OCI-LY3 (cell line): ENCODE measurements at regions not wholly inside any gene's neighbourhood (a gene's known extent, or its start where the extent isn't known, plus 50 kb on each side); places are given as distances from the start of the nearest gene placed in this dataset.

Experiments used
- H2AFZ ChIP-seq: fragments of 200-600, 300-600 bp; shearing (Covaris generic); 2 replicates; pipeline ENCODE4 v1.6.0; 2014; ENCODE audit warnings: antibody characterized with exemption, low read depth, low read length
- H3K27ac ChIP-seq: fragments of 200-600, 300-600 bp; sonication (generic); 2 replicates; pipeline ENCODE4 v1.5.1; 2014; ENCODE audit warnings: mild to moderate bottlenecking, low read length, moderate library complexity, mixed read lengths
- H3K27me3 ChIP-seq: fragments of 200-600, 300-600 bp; sonication (generic); 2 replicates; pipeline ENCODE4 v1.6.1; 2014; ENCODE audit warnings: low read depth, low read length, mixed read lengths
- H3K36me3 ChIP-seq: fragments of 200-600, 300-600 bp; sonication (generic); replicated peaks from 2 replicates; pipeline ENCODE3; 2014; ENCODE audit warnings: low read depth, low read length, mixed read lengths
- H3K4me1 ChIP-seq: fragments of 300-600, 200-600 bp; sonication (generic); 2 replicates; pipeline ENCODE4 v1.6.1; 2014; ENCODE audit warnings: low read length, mixed read lengths
- H3K4me2 ChIP-seq: fragments of 200-600, 300-600 bp; sonication (generic); 2 replicates; pipeline ENCODE4 v1.6.1; 2014; ENCODE audit warnings: low read length, mixed read lengths
- H3K4me3 ChIP-seq: fragments of 300-600, 200-600 bp; sonication (generic); 2 replicates; pipeline ENCODE4 v1.5.1; 2014; ENCODE audit warnings: antibody characterized with exemption, mild to moderate bottlenecking, low read length, moderate library complexity
- H3K79me2 ChIP-seq: fragments of 300-600, 200-600 bp; shearing (Covaris generic); 2 replicates; pipeline ENCODE4 v1.6.1; 2014; ENCODE audit warnings: mild to moderate bottlenecking, low read length, mixed read lengths
- H3K9ac ChIP-seq: fragments of 300-600, 200-600 bp; shearing (Covaris generic); 2 replicates; pipeline ENCODE4 v1.6.0; 2014; ENCODE audit warnings: mild to moderate bottlenecking, low read length, moderate library complexity
- H3K9me3 ChIP-seq: fragments of 200-600, 300-600 bp; shearing (Covaris generic); 2 replicates; pipeline ENCODE4 v1.6.1; 2014; ENCODE audit warnings: low read length, mixed read lengths; ENCODE audit not compliant: insufficient read depth
- H4K20me1 ChIP-seq: fragments of 200-600, 300-600 bp; sonication (generic); 2 replicates; pipeline ENCODE4 v1.6.1; 2016; ENCODE audit warnings: low read length, mixed read lengths; ENCODE audit not compliant: insufficient read depth
- EZH2phosphoT487 ChIP-seq: fragments of 200-600 bp; shearing (Covaris generic); IDR thresholded peaks from 2 replicates; pipeline ENCODE4 v1.6.1; 2018; ENCODE audit warnings: antibody characterized with exemption, mixed run types, low read depth
- TF ChIP-seq, protein P1 (sequence below): fragments of 200-600, 300-600 bp; sonication (generic); IDR thresholded peaks from 2 replicates; pipeline ENCODE4 v1.5.1; 2014; ENCODE audit warnings: antibody characterized with exemption, low read length, low read depth

GRCh38 chr5:179431221-179431824 is 86.1 kb upstream of the ADAMTS2 start:
- no peak overlapping the region for H3K9ac ChIP-seq
- no peaks in the 10 kb centered on the region for H3K79me2 ChIP-seq
- no peak overlapping the region for H2AFZ ChIP-seq
- TF ChIP-seq EZH2phosphoT487: no peak
- TF ChIP-seq, protein P1, sequence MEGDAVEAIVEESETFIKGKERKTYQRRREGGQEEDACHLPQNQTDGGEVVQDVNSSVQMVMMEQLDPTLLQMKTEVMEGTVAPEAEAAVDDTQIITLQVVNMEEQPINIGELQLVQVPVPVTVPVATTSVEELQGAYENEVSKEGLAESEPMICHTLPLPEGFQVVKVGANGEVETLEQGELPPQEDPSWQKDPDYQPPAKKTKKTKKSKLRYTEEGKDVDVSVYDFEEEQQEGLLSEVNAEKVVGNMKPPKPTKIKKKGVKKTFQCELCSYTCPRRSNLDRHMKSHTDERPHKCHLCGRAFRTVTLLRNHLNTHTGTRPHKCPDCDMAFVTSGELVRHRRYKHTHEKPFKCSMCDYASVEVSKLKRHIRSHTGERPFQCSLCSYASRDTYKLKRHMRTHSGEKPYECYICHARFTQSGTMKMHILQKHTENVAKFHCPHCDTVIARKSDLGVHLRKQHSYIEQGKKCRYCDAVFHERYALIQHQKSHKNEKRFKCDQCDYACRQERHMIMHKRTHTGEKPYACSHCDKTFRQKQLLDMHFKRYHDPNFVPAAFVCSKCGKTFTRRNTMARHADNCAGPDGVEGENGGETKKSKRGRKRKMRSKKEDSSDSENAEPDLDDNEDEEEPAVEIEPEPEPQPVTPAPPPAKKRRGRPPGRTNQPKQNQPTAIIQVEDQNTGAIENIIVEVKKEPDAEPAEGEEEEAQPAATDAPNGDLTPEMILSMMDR: no peak
- no peaks in the 10 kb centered on the region for H3K36me3 ChIP-seq
- H3K9me3 ChIP-seq: no peaks in the 10 kb centered on the region
- no peak overlapping the region for H3K27ac ChIP-seq
- H4K20me1 ChIP-seq: no peaks in the 10 kb centered on the region
- no peaks in the 10 kb centered on the region for H3K27me3 ChIP-seq
- H3K4me3 ChIP-seq: no peak overlapping the region
- no peak overlapping the region for H3K4me2 ChIP-seq
- no peaks in the 10 kb centered on the region for H3K4me1 ChIP-seq

- Histone ChIP-seq H3K9ac (no peak overlapping the region), H3K4me2 (no peak overlapping the region), H3K36me3 (no peaks in the 10 kb centered on the region), H3K4me1 (no peaks in the 10 kb centered on the region), H3K27me3 (no peaks in the 10 kb centered on the region), H3K27ac (no peak overlapping the region), H3K79me2 (no peaks in the 10 kb centered on the region), H3K9me3 (no peaks in the 10 kb centered on the region), H2AFZ (no peak overlapping the region), H3K4me3 (no peak overlapping the region), H4K20me1 (no peaks in the 10 kb centered on the region)
- no peak for TF ChIP-seq EZH2phosphoT487
- TF ChIP-seq, protein P1: no peak
These were observed 85.2 kb upstream of the ADAMTS2 start for GRCh38 chr5:179430193-179431175.

DNA sequence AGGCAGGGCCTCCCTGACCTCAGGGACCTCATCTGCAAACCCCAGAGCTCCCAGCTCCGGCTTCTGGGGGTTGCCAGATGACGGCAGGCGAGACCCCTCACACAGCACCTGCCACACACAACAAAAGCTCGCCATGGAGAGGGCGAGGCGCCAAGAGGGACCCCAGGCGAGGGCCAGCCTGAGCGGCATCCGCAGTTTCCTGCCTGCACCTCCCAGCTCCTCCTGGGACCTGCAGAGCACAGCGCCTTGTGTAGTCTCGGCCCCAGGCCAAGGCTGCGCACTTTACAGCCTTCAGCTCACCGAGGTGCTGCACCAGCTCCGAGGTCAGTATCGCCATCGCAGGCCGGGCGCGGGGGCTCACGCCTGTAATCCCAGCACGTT is 82.4 kb upstream of the ADAMTS2 start:
- no peak for TF ChIP-seq EZH2phosphoT487
- TF ChIP-seq, protein P1: no peak
- H3K4me3 ChIP-seq: no peak overlapping the region
- H3K79me2 ChIP-seq: no peaks in the 10 kb centered on the region
- H3K4me1 ChIP-seq: no peaks in the 10 kb centered on the region
- no peak overlapping the region for H3K27ac ChIP-seq
- no peak overlapping the region for H2AFZ ChIP-seq
- no peaks in the 10 kb centered on the region for H3K36me3 ChIP-seq
- no peaks in the 10 kb centered on the region for H3K9me3 ChIP-seq
- H3K27me3 ChIP-seq: no peaks in the 10 kb centered on the region
- H3K9ac ChIP-seq: no peak overlapping the region
- no peaks in the 10 kb centered on the region for H4K20me1 ChIP-seq
- H3K4me2 ChIP-seq: no peak overlapping the region

DNA sequence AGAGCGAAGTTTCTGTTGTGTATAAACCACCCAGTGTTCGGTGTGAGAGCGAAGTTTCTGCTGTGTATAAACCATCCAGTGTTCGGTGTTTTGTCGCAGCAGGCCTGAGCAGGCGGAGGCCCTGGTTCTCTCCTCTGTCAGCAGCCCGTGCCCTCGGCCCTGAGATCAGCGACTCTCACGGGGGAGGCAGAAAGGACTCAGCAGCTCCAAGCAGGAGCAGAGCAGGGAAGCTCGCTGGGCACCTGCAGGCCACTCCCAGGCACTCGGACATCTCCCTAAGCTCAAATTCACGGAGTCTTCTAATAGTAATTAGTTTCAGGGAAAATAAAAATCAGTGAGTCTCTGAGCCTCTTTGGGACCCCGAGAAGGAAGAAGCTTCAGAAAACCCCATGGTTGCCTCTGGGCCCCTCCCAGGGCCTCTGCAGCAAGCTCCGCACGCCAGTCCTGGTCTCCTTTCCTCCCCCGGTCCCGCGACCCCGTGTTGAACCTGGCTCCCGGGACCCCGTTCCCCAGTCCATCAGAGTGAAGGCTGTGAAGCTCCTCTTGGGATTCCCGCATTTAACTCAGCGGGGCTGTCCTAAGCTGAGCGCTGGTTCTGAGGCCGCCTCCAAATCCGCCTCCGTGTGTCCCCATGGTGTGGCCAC is 81.9 kb upstream of the ADAMTS2 start:
- H3K27ac ChIP-seq: no peak overlapping the region
- H2AFZ ChIP-seq: no peak overlapping the region
- H3K4me2 ChIP-seq: no peak overlapping the region
- no peaks in the 10 kb centered on the region for H3K36me3 ChIP-seq
- no peak overlapping the region for H3K4me3 ChIP-seq
- no peaks in the 10 kb centered on the region for H3K4me1 ChIP-seq
- no peak for TF ChIP-seq EZH2phosphoT487
- TF ChIP-seq, protein P1: no peak
- no peaks in the 10 kb centered on the region for H3K9me3 ChIP-seq
- H4K20me1 ChIP-seq: no peaks in the 10 kb centered on the region
- H3K9ac ChIP-seq: no peak overlapping the region
- no peaks in the 10 kb centered on the region for H3K79me2 ChIP-seq
- no peaks in the 10 kb centered on the region for H3K27me3 ChIP-seq
